SJCRH30 (cell line): ENCODE measurements at regions not wholly inside any gene's neighbourhood (a gene's known extent, or its start where the extent isn't known, plus 50 kb on each side); places are given as distances from the start of the nearest gene placed in this dataset.
A peak's percentile ranks its signal among the peaks of the same experiment; 100 is the strongest.

Experiments
- DNase-seq, 2 experiments: peaks; one replicate each; pipeline ENCODE4 v3.0.0-alpha.2; 2015 to 2020
- H3K27ac ChIP-seq: fragments of 250-450 bp; sonication (Bioruptor Pico); 2 replicates; pipeline ENCODE4 v1.5.1; 2020; ENCODE audit warnings: mild to moderate bottlenecking, moderate library complexity
- H3K27me3 ChIP-seq: fragments of 250-450 bp; sonication (Bioruptor Pico); 2 replicates; pipeline ENCODE4 v1.5.1; 2020; ENCODE audit warnings: mild to moderate bottlenecking, moderate library complexity
- H3K36me3 ChIP-seq: fragments of 250-450 bp; sonication (Bioruptor Pico); 2 replicates; pipeline ENCODE4 v1.5.1; 2020; ENCODE audit warnings: mild to moderate bottlenecking, moderate library complexity
- H3K4me1 ChIP-seq: fragments of 250-450 bp; sonication (Bioruptor Pico); 2 replicates; pipeline ENCODE4 v1.5.1; 2020; ENCODE audit warnings: mild to moderate bottlenecking, moderate library complexity
- H3K4me3 ChIP-seq: fragments of 250-450 bp; sonication (Bioruptor Pico); 2 replicates; pipeline ENCODE4 v1.5.1; 2020; ENCODE audit warnings: mild to moderate bottlenecking, moderate library complexity
- H3K9me3 ChIP-seq: fragments of 250-450 bp; sonication (Bioruptor Pico); replicated peaks from 2 replicates; pipeline ENCODE4 v1.5.1; 2020; ENCODE audit warnings: mild to moderate bottlenecking, moderate library complexity

DNA sequence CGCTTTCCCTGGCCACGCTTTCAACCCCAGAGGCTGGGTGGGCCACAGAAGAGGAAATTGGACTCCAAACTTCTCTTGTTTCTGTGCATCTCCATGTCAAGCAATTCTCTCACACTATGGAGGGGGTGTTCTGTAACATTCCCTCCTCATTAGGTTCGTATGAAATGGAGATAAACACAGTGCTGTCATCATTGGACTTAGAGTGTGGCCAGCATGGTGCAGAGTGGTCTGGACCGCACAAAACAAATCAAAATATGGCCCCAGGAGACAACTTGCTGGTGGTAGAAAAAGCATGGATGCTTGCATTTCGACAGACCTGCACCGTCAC lies 655.2 kb downstream of the BNC2 start:
- no peak for DNase-seq
- no peak overlapping the region for H3K4me3 ChIP-seq
- no peaks in the 10 kb centered on the region for H3K36me3 ChIP-seq
- no peaks in the 10 kb centered on the region for H3K9me3 ChIP-seq
- H3K27ac ChIP-seq, result no peak overlapping the region
- H3K4me1 ChIP-seq, result no peaks in the 10 kb centered on the region
- H3K27me3 ChIP-seq, result no peaks in the 10 kb centered on the region

DNA sequence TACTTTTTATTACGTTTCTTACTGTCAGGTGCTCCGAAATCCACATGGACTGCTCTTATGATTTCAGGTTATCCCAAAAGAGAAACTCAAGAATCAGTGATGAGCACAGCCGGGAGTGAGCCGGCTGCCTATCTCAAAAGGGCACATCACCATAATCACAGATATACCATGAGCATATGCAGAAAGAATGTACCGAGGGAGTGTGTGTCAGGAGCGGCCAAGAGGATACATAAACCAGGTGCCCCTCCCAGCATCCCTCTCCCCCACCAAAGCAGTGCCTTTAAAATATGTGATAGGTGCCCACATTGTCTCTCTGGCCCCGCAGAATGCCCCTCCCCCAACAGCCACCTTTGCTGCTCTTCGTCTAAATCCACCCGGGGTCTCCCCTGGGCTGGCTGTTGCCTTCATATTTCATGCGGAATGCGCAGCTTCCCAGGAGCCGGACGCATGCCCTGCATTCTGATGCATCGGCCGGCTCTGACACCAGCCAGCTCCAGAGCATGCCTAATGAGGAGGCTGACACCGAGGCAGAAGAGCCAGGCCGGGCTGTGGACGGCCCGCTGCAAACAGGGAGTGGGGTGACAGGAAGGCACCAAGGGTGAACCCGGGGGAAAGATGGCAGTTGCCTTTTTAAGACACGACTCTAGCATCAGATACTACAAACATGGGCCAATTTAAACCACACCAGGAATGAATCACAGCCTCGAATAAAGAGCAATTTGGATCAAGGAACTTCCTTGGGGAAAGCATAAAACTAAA lies 652.3 kb downstream of the BNC2 start:
- Histone ChIP-seq H3K27ac (no peak overlapping the region), H3K9me3 (no peaks in the 10 kb centered on the region), H3K4me1 (no peaks in the 10 kb centered on the region), H3K36me3 (no peaks in the 10 kb centered on the region), H3K4me3 (no peak overlapping the region), H3K27me3 (no peaks in the 10 kb centered on the region)
- no peak for DNase-seq

DNA sequence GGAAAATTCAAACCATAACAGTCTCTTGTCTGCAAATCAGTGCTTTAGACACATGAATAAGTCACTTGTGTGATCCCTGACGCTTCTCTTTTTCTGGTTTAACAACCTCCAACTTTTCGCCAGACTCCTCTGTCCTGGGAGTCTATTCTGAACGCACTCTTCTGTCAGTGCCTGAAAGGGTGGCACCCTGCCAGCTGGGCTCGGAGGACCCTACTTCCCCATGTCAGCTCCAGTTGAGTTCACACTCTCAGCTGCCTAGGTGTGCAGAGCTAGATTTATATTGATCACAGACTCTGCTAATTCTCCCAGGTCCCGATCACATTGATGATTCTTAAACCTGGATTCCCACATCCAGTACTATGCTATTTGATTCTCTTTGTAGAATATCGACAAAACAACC lies 649.1 kb downstream of the BNC2 start:
- H3K27ac ChIP-seq, result no peak overlapping the region
- no peak overlapping the region for H3K4me3 ChIP-seq
- H3K4me1 ChIP-seq, result no peaks in the 10 kb centered on the region

DNA sequence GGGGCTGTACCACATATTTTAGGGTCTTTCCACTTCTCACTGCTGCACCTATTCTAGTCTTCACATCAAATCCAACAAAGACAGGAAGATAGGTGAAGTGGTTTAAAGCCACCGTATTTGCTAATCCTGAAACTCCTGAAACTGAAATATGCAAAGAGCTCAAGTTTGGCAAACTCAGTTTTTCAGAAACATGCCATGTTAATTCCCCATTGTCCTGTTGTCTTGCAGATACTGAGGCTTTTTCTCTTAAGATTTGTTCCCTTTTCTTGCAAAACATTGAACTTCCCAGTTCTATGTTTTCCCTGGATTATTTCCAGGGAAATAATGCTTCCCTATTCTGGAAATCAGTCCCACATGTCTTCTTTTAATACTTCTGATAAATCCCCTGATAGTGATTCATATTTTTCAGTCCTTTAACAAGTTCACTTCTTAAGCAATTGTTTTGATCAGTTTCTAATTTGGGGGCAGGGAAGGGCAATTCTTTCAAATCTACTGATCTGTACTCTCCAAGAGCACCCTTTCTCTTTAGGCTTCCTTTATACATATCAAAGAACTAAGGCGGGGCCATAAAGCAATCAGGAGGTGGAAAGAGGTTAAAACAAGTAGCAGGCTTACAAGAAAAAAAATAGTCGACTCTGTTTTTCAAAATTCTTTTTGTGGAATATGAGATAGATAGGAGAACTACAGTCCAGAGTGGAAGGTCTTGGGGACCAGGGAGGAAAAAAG lies 648.5 kb downstream of the BNC2 start:
- no peaks in the 10 kb centered on the region for H3K27me3 ChIP-seq
- H3K27ac ChIP-seq, result no peak overlapping the region
- no peaks in the 10 kb centered on the region for H3K36me3 ChIP-seq
- no peaks in the 10 kb centered on the region for H3K4me1 ChIP-seq
- DNase-seq, result no peak
- H3K4me3 ChIP-seq, result no peak overlapping the region
- no peaks in the 10 kb centered on the region for H3K9me3 ChIP-seq

More for the DNA sequence above, 649.1 kb downstream of the BNC2 start:
- no peaks in the 10 kb centered on the region for H3K36me3 ChIP-seq
- DNase-seq, result peak in 1 of 2 experiments; percentile 11
- no peaks in the 10 kb centered on the region for H3K27me3 ChIP-seq
- no peaks in the 10 kb centered on the region for H3K9me3 ChIP-seq

DNA sequence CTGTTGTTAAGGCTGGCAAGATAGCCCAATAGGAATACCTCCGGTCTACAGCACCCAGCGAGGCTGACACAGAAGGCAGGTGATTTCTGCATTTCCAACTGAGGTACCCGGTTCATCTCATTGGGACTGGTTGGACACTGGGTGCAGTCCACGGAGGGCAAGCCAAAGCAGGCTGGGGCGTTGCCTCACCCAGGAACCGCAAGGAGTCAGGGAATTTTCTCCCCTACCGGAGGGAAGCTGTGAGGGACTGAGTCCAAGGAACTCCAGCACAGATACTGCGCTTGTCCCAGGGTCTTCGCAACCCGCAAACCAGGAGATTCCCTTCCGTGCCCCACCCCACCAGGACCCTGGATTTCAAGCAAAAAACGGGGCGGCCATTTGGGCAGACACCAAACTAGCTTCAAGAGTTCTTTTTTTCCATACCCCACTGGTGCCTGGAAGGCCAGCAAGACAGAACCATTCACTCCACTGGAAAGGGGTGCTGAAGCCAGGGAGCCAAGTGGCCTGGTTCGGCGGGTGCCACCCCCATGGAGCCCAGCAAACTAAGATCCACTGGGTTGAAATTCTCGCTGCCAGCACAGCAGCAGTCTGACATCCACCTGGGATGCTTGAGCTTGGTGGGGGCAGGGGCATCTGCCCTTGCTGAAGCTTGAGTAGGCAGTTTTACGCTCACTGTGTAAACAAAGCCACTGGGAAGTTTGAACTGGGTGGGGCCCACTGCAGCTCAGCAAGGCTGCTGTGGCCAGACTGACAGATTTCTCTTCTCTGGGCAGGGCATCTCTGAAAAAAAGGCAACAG lies 647.2 kb downstream of the BNC2 start:
- no peaks in the 10 kb centered on the region for H3K4me1 ChIP-seq
- H3K36me3 ChIP-seq, result no peaks in the 10 kb centered on the region
- H3K27ac ChIP-seq, result no peak overlapping the region
- no peaks in the 10 kb centered on the region for H3K9me3 ChIP-seq
- DNase-seq, result no peak
- no peaks in the 10 kb centered on the region for H3K27me3 ChIP-seq
- H3K4me3 ChIP-seq, result no peak overlapping the region

DNA sequence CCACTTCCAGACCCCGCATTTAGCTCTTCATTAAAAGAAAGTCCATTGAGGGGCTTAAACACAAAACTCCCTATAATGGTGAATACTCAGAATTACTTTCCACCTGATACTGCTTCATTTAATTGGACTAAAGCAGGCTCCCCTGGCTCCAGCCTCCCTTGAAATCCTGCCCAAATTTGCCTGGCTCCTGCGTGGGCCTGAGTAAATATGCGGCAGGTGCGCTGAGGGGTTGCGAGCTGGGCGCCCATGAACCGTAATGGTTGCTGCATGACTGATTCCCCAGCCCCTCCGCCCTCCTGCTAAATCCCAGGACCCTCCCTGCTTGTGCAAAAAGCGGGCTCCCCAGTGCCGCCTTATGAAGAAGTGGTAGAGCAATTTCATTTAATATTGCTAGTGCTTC lies 639.7 kb downstream of the BNC2 start:
- Histone ChIP-seq H3K9me3 (no peaks in the 10 kb centered on the region), H3K27ac (no peak overlapping the region), H3K4me1 (no peaks in the 10 kb centered on the region), H3K27me3 (no peaks in the 10 kb centered on the region), H3K4me3 (no peak overlapping the region), H3K36me3 (no peaks in the 10 kb centered on the region)
- DNase-seq, result no peak

DNA sequence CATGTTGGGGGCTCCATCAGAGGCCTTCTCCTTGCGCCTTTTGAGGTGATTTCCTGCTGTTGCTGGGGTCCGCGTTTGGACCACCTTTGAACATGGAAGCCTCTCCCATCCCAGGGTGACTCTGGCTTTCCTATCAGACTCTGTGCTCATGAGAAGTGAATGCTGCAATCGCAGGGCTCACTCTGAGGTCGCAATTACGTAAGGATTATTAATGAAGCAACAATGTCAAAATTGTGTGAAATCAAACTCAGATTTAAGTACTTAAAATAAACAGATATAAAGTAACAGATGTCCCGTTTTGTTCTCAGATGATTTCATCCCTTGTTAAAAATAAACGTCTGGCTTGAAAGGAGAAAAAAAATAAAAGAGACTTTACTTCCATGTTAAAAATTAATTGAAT lies 634.2 kb downstream of the BNC2 start:
- DNase-seq, result no peak
- Histone ChIP-seq H3K36me3 (no peaks in the 10 kb centered on the region), H3K27ac (no peak overlapping the region)

DNA sequence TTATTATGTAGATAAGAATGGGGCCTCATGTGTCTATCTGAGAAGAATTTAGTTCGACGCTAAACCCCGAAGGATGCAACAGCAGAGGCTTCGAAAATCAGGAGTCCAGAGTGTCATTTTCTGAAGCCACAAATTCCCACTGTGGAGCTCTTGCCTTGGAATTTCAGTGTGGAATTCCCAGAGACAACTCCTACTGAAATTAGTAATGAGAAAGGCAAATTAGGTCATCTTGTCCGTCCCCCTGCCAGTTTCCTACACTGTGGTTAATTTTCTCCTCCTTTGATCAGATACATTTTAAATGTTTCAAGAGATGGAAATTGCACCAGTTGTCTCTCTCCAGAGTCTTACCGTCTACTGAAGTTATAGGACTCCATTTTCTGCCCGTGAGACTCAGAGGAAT lies 633.6 kb downstream of the BNC2 start:
- H3K27ac ChIP-seq, result no peak overlapping the region
- H3K36me3 ChIP-seq, result no peaks in the 10 kb centered on the region
- no peak for DNase-seq
- H3K4me3 ChIP-seq, result no peak overlapping the region
- no peaks in the 10 kb centered on the region for H3K4me1 ChIP-seq
- H3K9me3 ChIP-seq, result no peaks in the 10 kb centered on the region
- H3K27me3 ChIP-seq, result no peaks in the 10 kb centered on the region

More for the DNA sequence above, 634.2 kb downstream of the BNC2 start:
- H3K4me1 ChIP-seq, result no peaks in the 10 kb centered on the region
- no peaks in the 10 kb centered on the region for H3K27me3 ChIP-seq
- H3K9me3 ChIP-seq, result no peaks in the 10 kb centered on the region
- H3K4me3 ChIP-seq, result no peak overlapping the region

DNA sequence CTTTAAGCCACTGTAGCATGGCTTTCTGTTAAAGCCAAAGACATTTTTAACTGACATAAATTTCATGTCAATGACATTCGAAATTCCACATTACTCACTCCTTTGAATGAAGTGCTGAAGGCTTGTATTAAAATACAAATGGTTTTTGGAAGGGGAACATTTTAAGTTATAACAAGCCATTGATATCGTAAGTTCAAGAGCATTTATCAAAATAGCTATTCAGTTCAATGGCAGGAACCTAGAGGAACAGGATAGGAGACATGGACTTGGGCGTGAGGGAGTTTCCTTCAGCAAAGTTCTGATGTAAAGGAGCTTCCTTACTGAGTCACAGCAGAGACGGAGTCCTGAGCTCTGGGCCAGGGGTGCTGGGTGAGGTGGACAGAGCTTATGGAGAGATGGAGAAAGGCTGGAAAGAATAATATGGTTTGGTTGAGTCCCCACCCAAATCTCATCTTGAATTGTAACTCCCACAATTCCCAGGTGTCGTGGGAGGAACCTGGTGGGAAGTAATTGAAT lies 631.8 kb downstream of the BNC2 start:
- Histone ChIP-seq H3K4me3 (no peak overlapping the region), H3K27ac (no peak overlapping the region), H3K4me1 (no peaks in the 10 kb centered on the region), H3K9me3 (no peaks in the 10 kb centered on the region), H3K36me3 (no peaks in the 10 kb centered on the region), H3K27me3 (no peaks in the 10 kb centered on the region)
- no peak for DNase-seq

DNA sequence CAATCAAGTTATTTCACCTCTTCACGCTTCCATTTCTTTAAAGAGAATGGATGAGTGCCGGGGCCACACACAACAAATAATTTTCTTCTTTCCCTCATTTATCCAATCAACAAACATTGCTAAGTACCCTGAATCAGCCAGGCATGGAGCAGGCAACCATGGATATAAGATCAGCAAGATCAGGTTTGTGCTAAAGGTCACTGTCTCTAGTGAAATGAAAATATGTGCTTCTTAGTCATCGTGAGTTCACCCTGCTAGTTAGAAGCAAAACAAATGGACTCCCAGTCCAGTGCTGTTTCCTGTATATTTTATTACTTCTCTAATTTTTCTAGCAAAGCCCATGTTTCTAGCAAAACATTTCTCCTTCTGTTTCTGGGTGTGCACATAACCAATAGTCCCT lies 629.2 kb downstream of the BNC2 start:
- Histone ChIP-seq H3K4me1 (no peaks in the 10 kb centered on the region), H3K27ac (no peak overlapping the region), H3K4me3 (no peak overlapping the region), H3K9me3 (no peaks in the 10 kb centered on the region), H3K27me3 (no peaks in the 10 kb centered on the region), H3K36me3 (no peaks in the 10 kb centered on the region)
- no peak for DNase-seq

DNA sequence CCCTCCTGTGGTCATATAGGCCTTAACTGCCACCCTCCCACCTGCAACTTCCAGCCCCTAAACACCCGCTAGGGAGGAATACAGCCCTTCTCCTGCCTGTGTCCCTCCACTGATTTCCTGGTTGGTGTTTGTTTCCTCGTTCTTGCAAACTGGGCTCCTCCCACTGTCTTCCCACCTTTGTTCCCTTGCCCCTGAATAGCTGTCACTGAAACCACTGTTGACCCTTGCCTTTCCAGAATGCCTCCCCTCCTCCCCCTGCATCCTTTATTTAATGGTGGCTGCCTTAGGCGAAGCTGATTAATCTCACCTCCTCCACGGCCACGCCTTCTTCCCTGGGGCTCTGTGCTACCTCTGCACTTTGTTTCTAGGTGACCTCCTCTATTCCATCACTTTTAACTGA lies 626.7 kb downstream of the BNC2 start:
- no peak for DNase-seq
- Histone ChIP-seq H3K27me3 (no peaks in the 10 kb centered on the region), H3K36me3 (no peaks in the 10 kb centered on the region), H3K27ac (no peak overlapping the region), H3K4me3 (no peak overlapping the region), H3K4me1 (no peaks in the 10 kb centered on the region), H3K9me3 (no peaks in the 10 kb centered on the region)

DNA sequence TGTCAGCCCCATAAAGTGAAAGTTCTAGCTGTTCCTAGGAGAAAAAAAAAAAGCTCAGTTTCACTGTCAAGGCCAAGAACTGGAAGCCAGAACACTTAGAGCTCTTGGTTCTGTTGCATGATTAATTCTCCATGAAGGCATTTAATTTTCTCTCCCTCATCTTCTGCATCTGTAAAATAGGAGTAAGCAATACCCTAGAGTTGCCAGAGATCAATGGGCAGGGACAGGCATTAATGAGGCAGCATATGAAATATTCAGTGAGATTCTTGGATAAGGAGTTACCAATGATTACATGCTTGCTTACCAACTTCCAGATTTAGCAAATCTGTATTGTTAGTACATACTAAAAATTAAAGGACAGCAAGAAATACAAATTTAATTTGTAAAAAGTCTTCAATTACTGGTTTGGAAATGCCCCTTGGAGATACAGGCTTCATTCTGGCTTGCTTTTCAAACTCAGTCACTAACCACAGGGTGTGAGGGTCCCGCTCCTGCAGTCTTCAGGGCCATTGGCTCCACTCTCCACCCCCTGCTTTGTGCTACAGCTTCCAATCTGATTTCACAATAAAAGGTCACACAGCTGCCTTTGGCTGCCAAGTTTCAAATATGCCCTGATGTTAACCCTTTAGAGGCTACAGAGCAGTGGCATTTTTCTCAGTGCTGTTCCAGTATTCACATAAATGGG lies 624.6 kb downstream of the BNC2 start:
- no peaks in the 10 kb centered on the region for H3K9me3 ChIP-seq
- no peak for DNase-seq
- H3K36me3 ChIP-seq, result no peaks in the 10 kb centered on the region
- no peak overlapping the region for H3K4me3 ChIP-seq
- H3K27me3 ChIP-seq, result no peaks in the 10 kb centered on the region
- H3K27ac ChIP-seq, result no peak overlapping the region
- H3K4me1 ChIP-seq, result no peaks in the 10 kb centered on the region

DNA sequence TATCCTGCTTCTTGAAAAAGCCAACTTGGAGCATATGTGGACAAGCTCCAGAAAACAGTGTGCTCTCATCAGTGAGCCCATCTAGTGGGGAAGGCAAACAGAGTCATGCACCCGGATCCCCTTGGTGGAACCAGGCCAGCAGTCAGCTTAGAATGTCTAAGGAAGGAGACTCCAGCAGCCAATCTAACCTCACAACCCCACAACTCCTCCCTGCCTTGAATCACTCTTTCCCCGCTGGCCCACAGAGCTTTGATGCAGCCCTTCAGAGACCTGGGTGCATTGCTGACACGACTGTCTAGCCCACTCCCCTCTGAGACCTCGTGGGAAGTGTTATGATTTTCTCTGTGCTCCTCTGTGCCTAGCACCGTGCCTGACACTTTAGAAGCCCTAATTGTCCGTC lies 623.7 kb downstream of the BNC2 start:
- Histone ChIP-seq H3K27me3 (no peaks in the 10 kb centered on the region), H3K27ac (no peak overlapping the region), H3K4me3 (no peak overlapping the region), H3K36me3 (no peaks in the 10 kb centered on the region), H3K4me1 (no peaks in the 10 kb centered on the region), H3K9me3 (no peaks in the 10 kb centered on the region)
- DNase-seq, result no peak

DNA sequence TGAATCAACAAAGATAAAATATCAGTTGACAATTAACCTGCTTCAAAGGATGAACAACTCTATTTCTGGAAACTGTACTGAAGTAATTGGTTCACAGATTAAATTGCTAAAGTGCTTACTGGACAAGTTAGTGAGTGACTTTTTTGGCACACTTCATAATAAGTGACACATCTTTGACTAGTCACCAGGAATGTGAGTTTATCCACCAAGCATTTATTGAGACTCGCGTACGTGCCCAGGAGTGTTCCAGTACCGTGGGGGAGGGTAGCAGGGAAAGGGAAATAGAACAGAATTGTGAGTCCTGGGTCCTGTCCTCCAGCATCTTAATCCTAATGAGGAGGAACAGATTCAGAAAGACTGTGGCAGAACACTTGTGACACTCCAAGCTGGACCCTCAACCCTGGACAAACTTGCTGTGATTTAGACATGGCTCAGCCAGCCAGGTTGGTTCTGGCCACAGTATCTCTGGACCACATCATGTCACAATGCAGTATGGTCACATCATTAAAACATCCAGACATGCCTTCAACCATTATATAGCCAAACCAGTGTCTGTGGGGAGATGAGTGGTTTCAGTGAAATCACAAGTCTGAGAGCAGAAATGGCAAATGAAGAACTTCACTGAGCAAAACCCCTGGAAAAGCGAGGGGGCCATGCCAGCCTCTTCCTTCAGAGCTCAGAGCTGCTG lies 623.1 kb downstream of the BNC2 start:
- Histone ChIP-seq H3K4me3 (no peak overlapping the region), H3K27me3 (no peaks in the 10 kb centered on the region), H3K36me3 (no peaks in the 10 kb centered on the region), H3K4me1 (no peaks in the 10 kb centered on the region), H3K27ac (no peak overlapping the region), H3K9me3 (no peaks in the 10 kb centered on the region)
- DNase-seq, result no peak
